HG03378 (cell line): ENCODE measurements at regions not wholly inside any gene's neighbourhood (a gene's known extent, or its start where the extent isn't known, plus 50 kb on each side); places are given as distances from the start of the nearest gene placed in this dataset.

Source experiments
- ATAC-seq: cut with Tn5 transposase; IDR thresholded peaks from one replicate; pipeline ENCODE4 v1.9.1; 2021; ENCODE audit warnings: mild to moderate bottlenecking, moderate library complexity; ENCODE audit not compliant: unreplicated experiment

GRCh38 chr12:115659422-115659821 is 618.1 kb downstream of the MED13L start:
- ATAC-seq = no peak

- ATAC-seq = no peak
Observed at GRCh38 chr12:115657081-115658013, 620.1 kb downstream of the MED13L start.

GRCh38 chr12:115650026-115650425 is 627.5 kb downstream of the MED13L start:
- no peak for ATAC-seq

- no peak for ATAC-seq
Observed at GRCh38 chr12:115648463-115648862, 629.0 kb downstream of the MED13L start.

GRCh38 chr12:115646210-115646609 is 631.3 kb downstream of the MED13L start:
- ATAC-seq = no peak

GRCh38 chr12:115640929-115641328 is 636.6 kb downstream of the MED13L start:
- no peak for ATAC-seq

GRCh38 chr12:115639648-115640012 is 637.9 kb downstream of the MED13L start:
- no peak for ATAC-seq

GRCh38 chr12:115638733-115639647 is 638.5 kb downstream of the MED13L start:
- ATAC-seq = no peak

- no peak for ATAC-seq
Observed at GRCh38 chr12:115636546-115636945, 640.9 kb downstream of the MED13L start.

GRCh38 chr12:115632308-115632707 is 645.2 kb downstream of the MED13L start:
- no peak for ATAC-seq

GRCh38 chr12:115630136-115630535 is 647.4 kb downstream of the MED13L start:
- no peak for ATAC-seq

- no peak for ATAC-seq
Observed at GRCh38 chr12:115626210-115626609, 651.3 kb downstream of the MED13L start.

GRCh38 chr12:115623764-115624334 is 653.6 kb downstream of the MED13L start:
- ATAC-seq = no peak

- no peak for ATAC-seq
Observed at GRCh38 chr12:115623275-115623674, 654.2 kb downstream of the MED13L start.

GRCh38 chr12:115620816-115621215 is 656.7 kb downstream of the MED13L start:
- no peak for ATAC-seq

- ATAC-seq = no peak
Observed at GRCh38 chr12:115619889-115620288, 657.6 kb downstream of the MED13L start.

GRCh38 chr12:115619061-115619460 is 658.4 kb downstream of the MED13L start:
- no peak for ATAC-seq

GRCh38 chr12:115618105-115618504 is 659.4 kb downstream of the MED13L start:
- no peak for ATAC-seq

GRCh38 chr12:115617391-115617790 is 660.1 kb downstream of the MED13L start:
- ATAC-seq = no peak

- no peak for ATAC-seq
Observed at GRCh38 chr12:115611477-115611876, 666.0 kb downstream of the MED13L start.

GRCh38 chr12:115609347-115609746 is 668.1 kb downstream of the MED13L start:
- no peak for ATAC-seq
